ENCODE measurements at regions not wholly inside any gene's neighbourhood (a gene's known extent, or its start where the extent isn't known, plus 50 kb on each side); places are given as distances from the start of the nearest gene placed in this dataset.

- DNase-seq (ENCODE audit: low spot score) = no peak
Measured at GRCh38 chr4:28947374-28947773, 1772.8 kb upstream of the PCDH7 start.

DNA sequence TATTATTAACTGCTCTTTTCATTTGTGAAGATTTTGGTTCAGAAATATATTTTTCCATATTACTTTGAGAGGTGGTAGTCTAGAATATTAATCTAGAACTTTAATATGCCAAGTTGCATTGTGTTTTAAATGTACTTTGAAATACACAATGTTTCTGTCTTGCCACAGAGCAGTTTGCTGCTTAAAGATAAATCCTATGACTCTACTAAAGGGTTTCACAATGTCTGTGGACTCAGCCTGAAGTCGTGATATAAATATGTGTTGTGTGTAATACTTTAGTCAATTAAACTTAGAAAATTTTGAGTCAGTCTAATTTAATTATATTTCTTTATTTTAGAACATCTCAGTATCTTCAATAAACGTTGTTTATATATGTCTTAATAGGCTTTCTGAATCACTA, 1771.7 kb upstream of the PCDH7 start:
- no peaks in the 10 kb centered on the region for H3K27me3 ChIP-seq (ENCODE audit: insufficient read depth)
- H3K9me3 Mint-ChIP-seq = peaks cover 3% of the 10 kb centered on the region; the same call in 2 of the 3 replicates
- H3K4me1 Mint-ChIP-seq = no peaks in the 10 kb centered on the region
- TF ChIP-seq, protein P1, sequence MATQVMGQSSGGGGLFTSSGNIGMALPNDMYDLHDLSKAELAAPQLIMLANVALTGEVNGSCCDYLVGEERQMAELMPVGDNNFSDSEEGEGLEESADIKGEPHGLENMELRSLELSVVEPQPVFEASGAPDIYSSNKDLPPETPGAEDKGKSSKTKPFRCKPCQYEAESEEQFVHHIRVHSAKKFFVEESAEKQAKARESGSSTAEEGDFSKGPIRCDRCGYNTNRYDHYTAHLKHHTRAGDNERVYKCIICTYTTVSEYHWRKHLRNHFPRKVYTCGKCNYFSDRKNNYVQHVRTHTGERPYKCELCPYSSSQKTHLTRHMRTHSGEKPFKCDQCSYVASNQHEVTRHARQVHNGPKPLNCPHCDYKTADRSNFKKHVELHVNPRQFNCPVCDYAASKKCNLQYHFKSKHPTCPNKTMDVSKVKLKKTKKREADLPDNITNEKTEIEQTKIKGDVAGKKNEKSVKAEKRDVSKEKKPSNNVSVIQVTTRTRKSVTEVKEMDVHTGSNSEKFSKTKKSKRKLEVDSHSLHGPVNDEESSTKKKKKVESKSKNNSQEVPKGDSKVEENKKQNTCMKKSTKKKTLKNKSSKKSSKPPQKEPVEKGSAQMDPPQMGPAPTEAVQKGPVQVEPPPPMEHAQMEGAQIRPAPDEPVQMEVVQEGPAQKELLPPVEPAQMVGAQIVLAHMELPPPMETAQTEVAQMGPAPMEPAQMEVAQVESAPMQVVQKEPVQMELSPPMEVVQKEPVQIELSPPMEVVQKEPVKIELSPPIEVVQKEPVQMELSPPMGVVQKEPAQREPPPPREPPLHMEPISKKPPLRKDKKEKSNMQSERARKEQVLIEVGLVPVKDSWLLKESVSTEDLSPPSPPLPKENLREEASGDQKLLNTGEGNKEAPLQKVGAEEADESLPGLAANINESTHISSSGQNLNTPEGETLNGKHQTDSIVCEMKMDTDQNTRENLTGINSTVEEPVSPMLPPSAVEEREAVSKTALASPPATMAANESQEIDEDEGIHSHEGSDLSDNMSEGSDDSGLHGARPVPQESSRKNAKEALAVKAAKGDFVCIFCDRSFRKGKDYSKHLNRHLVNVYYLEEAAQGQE (IDR thresholded peaks at IDR 0.05; ENCODE audit: unreplicated experiment) = no peak
- TF ChIP-seq, protein P2, sequence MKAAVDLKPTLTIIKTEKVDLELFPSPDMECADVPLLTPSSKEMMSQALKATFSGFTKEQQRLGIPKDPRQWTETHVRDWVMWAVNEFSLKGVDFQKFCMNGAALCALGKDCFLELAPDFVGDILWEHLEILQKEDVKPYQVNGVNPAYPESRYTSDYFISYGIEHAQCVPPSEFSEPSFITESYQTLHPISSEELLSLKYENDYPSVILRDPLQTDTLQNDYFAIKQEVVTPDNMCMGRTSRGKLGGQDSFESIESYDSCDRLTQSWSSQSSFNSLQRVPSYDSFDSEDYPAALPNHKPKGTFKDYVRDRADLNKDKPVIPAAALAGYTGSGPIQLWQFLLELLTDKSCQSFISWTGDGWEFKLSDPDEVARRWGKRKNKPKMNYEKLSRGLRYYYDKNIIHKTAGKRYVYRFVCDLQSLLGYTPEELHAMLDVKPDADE (IDR thresholded peaks at IDR 0.05) = no peak
- TF ChIP-seq ZNF114 (CRISPR knock-in tag; IDR thresholded peaks at IDR 0.05) (no peak), JUNB (IDR thresholded peaks at IDR 0.05; ENCODE audit: unreplicated experiment) (no peak), ZNF331 (CRISPR knock-in tag; IDR thresholded peaks at IDR 0.05; ENCODE audit: low read depth) (no peak), STAT1 (IDR thresholded peaks at IDR 0.05; ENCODE audit: unreplicated experiment) (no peak), POLR2AphosphoS5 (IDR thresholded peaks at IDR 0.05; ENCODE audit: low read depth) (no peak)
- TF ChIP-seq, protein P3, sequence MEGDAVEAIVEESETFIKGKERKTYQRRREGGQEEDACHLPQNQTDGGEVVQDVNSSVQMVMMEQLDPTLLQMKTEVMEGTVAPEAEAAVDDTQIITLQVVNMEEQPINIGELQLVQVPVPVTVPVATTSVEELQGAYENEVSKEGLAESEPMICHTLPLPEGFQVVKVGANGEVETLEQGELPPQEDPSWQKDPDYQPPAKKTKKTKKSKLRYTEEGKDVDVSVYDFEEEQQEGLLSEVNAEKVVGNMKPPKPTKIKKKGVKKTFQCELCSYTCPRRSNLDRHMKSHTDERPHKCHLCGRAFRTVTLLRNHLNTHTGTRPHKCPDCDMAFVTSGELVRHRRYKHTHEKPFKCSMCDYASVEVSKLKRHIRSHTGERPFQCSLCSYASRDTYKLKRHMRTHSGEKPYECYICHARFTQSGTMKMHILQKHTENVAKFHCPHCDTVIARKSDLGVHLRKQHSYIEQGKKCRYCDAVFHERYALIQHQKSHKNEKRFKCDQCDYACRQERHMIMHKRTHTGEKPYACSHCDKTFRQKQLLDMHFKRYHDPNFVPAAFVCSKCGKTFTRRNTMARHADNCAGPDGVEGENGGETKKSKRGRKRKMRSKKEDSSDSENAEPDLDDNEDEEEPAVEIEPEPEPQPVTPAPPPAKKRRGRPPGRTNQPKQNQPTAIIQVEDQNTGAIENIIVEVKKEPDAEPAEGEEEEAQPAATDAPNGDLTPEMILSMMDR (conservative IDR thresholded peaks at IDR 0.05; ENCODE audit: low read depth in 2 of 2) = no peak
- TF ChIP-seq, protein P4, sequence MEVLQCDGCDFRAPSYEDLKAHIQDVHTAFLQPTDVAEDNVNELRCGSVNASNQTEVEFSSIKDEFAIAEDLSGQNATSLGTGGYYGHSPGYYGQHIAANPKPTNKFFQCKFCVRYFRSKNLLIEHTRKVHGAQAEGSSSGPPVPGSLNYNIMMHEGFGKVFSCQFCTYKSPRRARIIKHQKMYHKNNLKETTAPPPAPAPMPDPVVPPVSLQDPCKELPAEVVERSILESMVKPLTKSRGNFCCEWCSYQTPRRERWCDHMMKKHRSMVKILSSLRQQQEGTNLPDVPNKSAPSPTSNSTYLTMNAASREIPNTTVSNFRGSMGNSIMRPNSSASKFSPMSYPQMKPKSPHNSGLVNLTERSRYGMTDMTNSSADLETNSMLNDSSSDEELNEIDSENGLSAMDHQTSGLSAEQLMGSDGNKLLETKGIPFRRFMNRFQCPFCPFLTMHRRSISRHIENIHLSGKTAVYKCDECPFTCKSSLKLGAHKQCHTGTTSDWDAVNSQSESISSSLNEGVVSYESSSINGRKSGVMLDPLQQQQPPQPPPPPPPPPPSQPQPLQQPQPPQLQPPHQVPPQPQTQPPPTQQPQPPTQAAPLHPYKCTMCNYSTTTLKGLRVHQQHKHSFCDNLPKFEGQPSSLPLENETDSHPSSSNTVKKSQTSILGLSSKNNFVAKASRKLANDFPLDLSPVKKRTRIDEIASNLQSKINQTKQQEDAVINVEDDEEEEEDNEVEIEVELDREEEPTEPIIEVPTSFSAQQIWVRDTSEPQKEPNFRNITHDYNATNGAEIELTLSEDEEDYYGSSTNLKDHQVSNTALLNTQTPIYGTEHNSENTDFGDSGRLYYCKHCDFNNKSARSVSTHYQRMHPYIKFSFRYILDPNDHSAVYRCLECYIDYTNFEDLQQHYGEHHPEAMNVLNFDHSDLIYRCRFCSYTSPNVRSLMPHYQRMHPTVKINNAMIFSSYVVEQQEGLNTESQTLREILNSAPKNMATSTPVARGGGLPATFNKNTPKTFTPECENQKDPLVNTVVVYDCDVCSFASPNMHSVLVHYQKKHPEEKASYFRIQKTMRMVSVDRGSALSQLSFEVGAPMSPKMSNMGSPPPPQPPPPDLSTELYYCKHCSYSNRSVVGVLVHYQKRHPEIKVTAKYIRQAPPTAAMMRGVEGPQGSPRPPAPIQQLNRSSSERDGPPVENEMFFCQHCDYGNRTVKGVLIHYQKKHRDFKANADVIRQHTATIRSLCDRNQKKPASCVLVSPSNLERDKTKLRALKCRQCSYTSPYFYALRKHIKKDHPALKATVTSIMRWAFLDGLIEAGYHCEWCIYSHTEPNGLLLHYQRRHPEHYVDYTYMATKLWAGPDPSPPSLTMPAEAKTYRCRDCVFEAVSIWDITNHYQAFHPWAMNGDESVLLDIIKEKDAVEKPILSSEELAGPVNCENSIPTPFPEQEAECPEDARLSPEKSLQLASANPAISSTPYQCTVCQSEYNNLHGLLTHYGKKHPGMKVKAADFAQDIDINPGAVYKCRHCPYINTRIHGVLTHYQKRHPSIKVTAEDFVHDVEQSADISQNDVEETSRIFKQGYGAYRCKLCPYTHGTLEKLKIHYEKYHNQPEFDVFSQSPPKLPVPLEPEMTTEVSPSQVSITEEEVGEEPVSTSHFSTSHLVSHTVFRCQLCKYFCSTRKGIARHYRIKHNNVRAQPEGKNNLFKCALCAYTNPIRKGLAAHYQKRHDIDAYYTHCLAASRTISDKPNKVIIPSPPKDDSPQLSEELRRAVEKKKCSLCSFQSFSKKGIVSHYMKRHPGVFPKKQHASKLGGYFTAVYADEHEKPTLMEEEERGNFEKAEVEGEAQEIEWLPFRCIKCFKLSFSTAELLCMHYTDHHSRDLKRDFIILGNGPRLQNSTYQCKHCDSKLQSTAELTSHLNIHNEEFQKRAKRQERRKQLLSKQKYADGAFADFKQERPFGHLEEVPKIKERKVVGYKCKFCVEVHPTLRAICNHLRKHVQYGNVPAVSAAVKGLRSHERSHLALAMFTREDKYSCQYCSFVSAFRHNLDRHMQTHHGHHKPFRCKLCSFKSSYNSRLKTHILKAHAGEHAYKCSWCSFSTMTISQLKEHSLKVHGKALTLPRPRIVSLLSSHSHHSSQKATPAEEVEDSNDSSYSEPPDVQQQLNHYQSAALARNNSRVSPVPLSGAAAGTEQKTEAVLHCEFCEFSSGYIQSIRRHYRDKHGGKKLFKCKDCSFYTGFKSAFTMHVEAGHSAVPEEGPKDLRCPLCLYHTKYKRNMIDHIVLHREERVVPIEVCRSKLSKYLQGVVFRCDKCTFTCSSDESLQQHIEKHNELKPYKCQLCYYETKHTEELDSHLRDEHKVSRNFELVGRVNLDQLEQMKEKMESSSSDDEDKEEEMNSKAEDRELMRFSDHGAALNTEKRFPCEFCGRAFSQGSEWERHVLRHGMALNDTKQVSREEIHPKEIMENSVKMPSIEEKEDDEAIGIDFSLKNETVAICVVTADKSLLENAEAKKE (CRISPR knock-in tag; IDR thresholded peaks at IDR 0.05) = no peak

More at GRCh38 chr4:28947374-28947773, 1772.8 kb upstream of the PCDH7 start:
- Histone ChIP-seq H3K27ac (ENCODE audit: low read depth) (no peak overlapping the region), H4K20me1 (replicated peaks; ENCODE audit: insufficient read depth) (no peaks in the 10 kb centered on the region), H3K4me3 (no peak overlapping the region), H3K79me2 (replicated peaks; ENCODE audit: insufficient read depth) (no peaks in the 10 kb centered on the region), H3K27me3 (ENCODE audit: insufficient read depth) (no peaks in the 10 kb centered on the region), H3K4me1 (ENCODE audit: insufficient read depth) (no peaks in the 10 kb centered on the region), H3K9me2 (ENCODE audit: insufficient read depth) (peaks cover 5% of the 10 kb centered on the region; the same call in 1 of the 2 replicates), H3K4me2 (no peak overlapping the region), H3F3A (replicated peaks; ENCODE audit: low read depth) (no peaks in the 10 kb centered on the region), H2AFZ (no peak overlapping the region), H3K36me3 (ENCODE audit: insufficient read depth) (no peaks in the 10 kb centered on the region)
- H3K27ac Mint-ChIP-seq = no peak overlapping the region
- no peaks in the 10 kb centered on the region for H3K4me1 Mint-ChIP-seq
- H3K36me3 Mint-ChIP-seq (ENCODE audit: low read depth) = no peaks in the 10 kb centered on the region
- H3K27me3 Mint-ChIP-seq (ENCODE audit: insufficient read depth, low read depth, poor library complexity) = no peaks in the 10 kb centered on the region
- TF ChIP-seq POLR2AphosphoS5 (IDR thresholded peaks at IDR 0.05; ENCODE audit: low read depth) (no peak), EZH2 (IDR thresholded peaks at IDR 0.05; ENCODE audit: low read depth, unreplicated experiment) (no peak)
- H3K9me3 Mint-ChIP-seq = peaks cover 3% of the 10 kb centered on the region; the same call in 2 of the 3 replicates
- no peak for ATAC-seq
- no peak overlapping the region for H3K4me3 Mint-ChIP-seq

More for the DNA sequence above, 1771.7 kb upstream of the PCDH7 start:
- no peak overlapping the region for H3K27ac ChIP-seq (ENCODE audit: low read depth)
- no peaks in the 10 kb centered on the region for H3F3A ChIP-seq (replicated peaks; ENCODE audit: low read depth)
- no peak for DNase-seq (ENCODE audit: low spot score)
- no peaks in the 10 kb centered on the region for H3K79me2 ChIP-seq (replicated peaks; ENCODE audit: insufficient read depth)
- no peak for ATAC-seq
- no peak overlapping the region for H3K4me2 ChIP-seq
- Mint-ChIP-seq H3K27me3 (ENCODE audit: insufficient read depth, low read depth, poor library complexity) (no peaks in the 10 kb centered on the region), H3K36me3 (ENCODE audit: low read depth) (no peaks in the 10 kb centered on the region), H3K4me3 (no peak overlapping the region), H3K27ac (no peak overlapping the region)
- no peaks in the 10 kb centered on the region for H3K36me3 ChIP-seq (ENCODE audit: insufficient read depth)
- peaks cover 5% of the 10 kb centered on the region; the same call in 1 of the 2 replicates for H3K9me2 ChIP-seq (ENCODE audit: insufficient read depth)
- no peaks in the 10 kb centered on the region for H4K20me1 ChIP-seq (replicated peaks; ENCODE audit: insufficient read depth)
- no peak overlapping the region for H2AFZ ChIP-seq
- no peak overlapping the region for H3K4me3 ChIP-seq
- no peaks in the 10 kb centered on the region for H3K4me1 ChIP-seq (ENCODE audit: insufficient read depth)
